ENCODE measurements at regions not wholly inside any gene's neighbourhood (a gene's known extent, or its start where the extent isn't known, plus 50 kb on each side); places are given as distances from the start of the nearest gene placed in this dataset.

DNA sequence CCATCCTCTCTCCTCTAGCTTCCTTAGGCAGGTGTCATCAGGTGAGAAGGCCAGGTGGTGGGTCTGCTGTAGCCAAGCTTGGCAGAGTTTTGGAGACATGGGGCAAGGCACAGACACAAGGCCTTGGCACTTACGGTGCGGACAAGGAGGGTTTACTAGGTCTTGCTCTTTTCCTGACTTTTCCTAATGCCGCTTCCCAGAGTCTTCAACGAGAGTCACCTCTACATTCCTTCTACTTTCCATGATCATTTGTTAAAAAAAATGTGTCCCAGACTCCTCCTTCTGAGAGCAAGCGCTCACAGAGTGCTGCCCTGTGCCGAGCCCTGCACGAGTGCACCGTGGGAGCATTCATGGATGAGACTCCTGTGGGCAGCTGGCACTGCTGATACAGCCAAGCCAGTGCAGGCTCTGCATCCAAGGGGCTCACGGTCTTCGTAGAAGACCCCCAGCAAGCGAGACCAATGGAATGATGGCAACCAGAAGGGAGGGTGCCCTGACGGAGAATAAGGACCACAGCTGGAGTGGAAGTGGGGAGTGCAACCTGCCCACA is 243.0 kb upstream of the MKI67 start:
- no peak for DNase-seq (ENCODE audit: low read depth)

GRCh38 chr10:128373071-128373749 is 247.0 kb upstream of the MKI67 start:
- DNase-seq (ENCODE audit: low read depth) = no peak

DNA sequence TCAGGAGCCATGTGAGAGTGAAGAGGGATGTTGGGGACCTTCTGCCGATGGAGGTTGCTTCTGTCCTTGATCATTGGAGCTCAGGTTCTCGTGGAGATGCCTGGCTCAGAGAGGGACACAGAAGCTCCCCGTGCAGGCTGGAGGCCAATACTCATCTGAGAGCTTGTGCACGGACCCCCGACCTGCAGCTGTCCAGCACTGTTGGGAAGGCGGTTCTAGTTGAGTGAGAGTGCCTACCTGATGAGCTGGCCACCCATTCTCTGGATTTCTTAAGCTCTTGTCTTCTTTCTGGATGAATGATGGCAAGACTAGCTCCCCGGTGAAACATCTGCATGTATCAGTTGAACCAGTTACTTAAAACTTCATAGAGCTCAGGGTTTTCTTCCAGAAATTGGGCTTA is 247.6 kb upstream of the MKI67 start:
- no peak for DNase-seq (ENCODE audit: low read depth)

GRCh38 chr10:128375171-128375570 is 248.9 kb upstream of the MKI67 start:
- no peak for DNase-seq (ENCODE audit: low read depth)

GRCh38 chr10:128377364-128377987 is 251.3 kb upstream of the MKI67 start:
- no peak for DNase-seq (ENCODE audit: low read depth)

DNA sequence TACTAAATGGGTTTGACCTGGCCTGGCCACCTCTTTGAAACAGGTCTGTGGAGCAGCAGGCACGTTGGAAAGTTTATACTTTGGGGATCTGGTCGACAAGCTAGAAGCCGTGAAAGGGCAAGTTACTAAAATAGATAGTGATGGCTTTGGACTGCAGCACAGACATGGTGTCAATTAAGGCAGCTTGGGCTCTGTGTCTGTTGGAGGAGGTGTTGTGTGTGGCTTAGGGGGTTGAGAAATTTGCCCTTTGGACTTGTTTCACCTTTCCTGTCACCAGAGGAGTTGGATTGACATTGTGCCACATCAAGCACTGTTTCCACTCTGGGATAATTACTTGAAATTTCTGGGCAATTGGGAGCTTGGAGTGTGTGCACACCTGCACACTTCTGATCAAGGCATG is 251.8 kb upstream of the MKI67 start:
- DNase-seq (ENCODE audit: low read depth) = no peak

DNA sequence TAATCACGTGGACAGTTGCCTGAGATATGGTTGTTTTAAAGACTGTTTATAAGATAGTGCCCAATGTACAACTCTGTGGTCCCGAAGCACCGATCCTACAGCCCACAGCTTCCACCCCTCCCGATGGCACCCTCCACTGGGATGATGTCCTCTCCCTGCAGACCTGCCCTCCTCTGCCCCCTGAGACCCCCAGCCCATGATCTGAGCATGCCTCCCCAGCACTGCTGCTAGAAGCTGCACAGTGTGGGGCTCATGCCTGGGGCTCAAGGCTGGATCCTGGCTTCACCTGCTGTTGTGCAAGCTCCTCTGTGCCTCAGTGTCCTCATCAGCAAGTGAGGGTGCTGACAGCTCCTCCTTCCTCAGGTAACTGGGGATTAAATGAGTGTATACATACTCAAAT is 254.7 kb upstream of the MKI67 start:
- DNase-seq (ENCODE audit: low read depth) = no peak

- DNase-seq (ENCODE audit: low read depth) = no peak
Observed at GRCh38 chr10:128382225-128382624, 256.0 kb upstream of the MKI67 start.

- no peak for DNase-seq (ENCODE audit: low read depth)
Observed at GRCh38 chr10:128384831-128385230, 258.6 kb upstream of the MKI67 start.

GRCh38 chr10:128386231-128386630 is 260.0 kb upstream of the MKI67 start:
- no peak for DNase-seq (ENCODE audit: low read depth)

- peak; percentile 7 for DNase-seq (ENCODE audit: low read depth)
Observed at GRCh38 chr10:128386816-128387604, 260.8 kb upstream of the MKI67 start.

- DNase-seq (ENCODE audit: low read depth) = no peak
Observed at GRCh38 chr10:128390596-128390995, 264.4 kb upstream of the MKI67 start.

GRCh38 chr10:128393546-128393945 is 267.3 kb upstream of the MKI67 start:
- no peak for DNase-seq (ENCODE audit: low read depth)

GRCh38 chr10:128398118-128398517 is 271.9 kb upstream of the MKI67 start:
- DNase-seq (ENCODE audit: low read depth) = no peak

- DNase-seq (ENCODE audit: low read depth) = no peak
Observed at GRCh38 chr10:128398999-128399398, 272.8 kb upstream of the MKI67 start.

DNA sequence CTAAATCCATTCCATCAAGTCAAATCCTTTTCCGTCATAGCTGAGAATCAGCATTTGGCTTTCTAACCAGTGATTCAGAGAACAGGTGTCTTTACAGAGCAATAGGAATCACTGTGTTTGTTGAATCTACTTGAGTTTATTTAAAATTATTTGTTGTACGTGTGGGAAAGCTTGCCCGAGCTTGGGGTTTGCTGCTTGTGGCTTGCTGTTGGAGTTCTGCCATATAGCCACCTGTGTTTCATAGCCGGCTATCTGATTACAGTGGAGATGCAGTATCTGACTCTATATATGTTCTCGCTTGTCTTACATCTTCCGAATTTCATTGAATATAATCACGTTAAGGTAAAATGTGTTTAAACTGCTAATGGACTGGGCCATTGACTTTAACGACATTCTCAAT is 274.3 kb upstream of the MKI67 start:
- DNase-seq (ENCODE audit: low read depth) = no peak

DNA sequence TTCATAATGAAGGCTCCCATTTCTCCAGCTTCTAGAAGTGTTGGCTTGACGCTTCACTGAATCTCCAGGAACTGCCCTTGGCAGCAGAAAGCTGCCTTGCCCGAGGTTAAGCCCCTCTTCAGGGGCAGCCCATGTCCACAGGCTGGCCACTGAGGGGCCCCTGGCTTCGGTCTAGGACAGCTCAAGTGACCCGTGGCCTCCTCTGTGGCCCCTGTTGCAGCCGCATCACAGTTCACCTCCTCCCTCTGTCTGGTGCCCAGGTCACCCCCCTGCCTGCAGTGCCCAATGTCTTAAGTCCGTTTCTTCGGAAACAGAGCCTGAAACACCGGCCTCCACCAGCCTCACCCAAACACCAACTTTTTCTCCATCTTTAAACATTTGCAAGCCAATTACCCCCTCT is 279.2 kb upstream of the MKI67 start:
- no peak for DNase-seq (ENCODE audit: low read depth)

GRCh38 chr10:128411643-128412042 is 285.4 kb upstream of the MKI67 start:
- DNase-seq (ENCODE audit: low read depth) = no peak

DNA sequence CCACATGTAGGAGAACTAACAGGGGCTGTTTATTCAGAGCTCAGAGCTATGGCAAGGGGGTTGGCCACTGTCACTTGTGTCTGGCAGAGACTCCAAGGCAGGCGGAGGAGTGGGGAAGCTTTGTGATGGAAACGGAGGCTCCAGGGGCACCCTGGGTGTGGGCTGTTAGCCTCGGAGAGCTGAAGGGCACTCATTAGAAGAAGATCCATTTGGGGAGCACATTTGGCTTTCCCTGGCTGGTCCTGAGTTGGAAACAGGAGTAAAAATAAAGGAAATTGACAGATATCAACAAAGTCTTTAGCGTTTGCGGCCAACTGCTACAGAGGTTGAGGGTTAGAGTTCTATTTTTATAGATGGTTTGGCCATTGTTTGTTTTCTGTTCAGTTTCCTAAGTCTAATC is 288.3 kb upstream of the MKI67 start:
- no peak for DNase-seq (ENCODE audit: low read depth)

GRCh38 chr10:128416231-128416630 is 290.0 kb upstream of the MKI67 start:
- DNase-seq (ENCODE audit: low read depth) = no peak

DNA sequence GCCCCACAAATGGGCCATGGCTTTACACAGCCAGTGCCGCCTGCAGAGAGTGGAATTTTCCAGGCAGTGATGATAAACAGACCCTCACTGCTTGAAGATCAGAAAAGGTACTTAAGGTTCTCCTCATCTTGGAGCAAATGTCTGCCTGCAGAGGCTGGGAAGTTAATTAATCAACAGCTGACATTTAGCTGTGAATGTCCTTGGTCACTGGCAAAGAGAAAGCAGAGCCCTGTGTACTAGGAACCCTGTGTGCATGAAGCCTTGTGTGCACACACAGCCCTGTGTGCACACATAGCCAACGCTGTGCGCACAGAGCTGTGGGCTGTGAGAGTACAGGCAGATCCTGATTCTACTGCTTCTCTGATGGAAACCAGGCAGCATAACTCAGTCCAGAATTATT is 291.6 kb upstream of the MKI67 start:
- no peak for DNase-seq (ENCODE audit: low read depth)

GRCh38 chr10:128418819-128419218 is 292.6 kb upstream of the MKI67 start:
- DNase-seq (ENCODE audit: low read depth) = no peak
